HG03097 (cell line): ENCODE measurements at regions not wholly inside any gene's neighbourhood (a gene's known extent, or its start where the extent isn't known, plus 50 kb on each side); places are given as distances from the start of the nearest gene placed in this dataset.

Source experiments
- ATAC-seq: cut with Tn5 transposase; IDR thresholded peaks from one replicate; pipeline ENCODE4 v1.9.1; 2021; ENCODE audit not compliant: unreplicated experiment, low FRiP score

GRCh38 chr1:229068270-229068987 lies 202.5 kb upstream of the RAB4A start:
- no peak for ATAC-seq

- no peak for ATAC-seq
These were observed 201.7 kb upstream of the RAB4A start for GRCh38 chr1:229069176-229069575.

GRCh38 chr1:229070168-229070567 lies 200.7 kb upstream of the RAB4A start:
- ATAC-seq = no peak

GRCh38 chr1:229073251-229073650 lies 197.7 kb upstream of the RAB4A start:
- ATAC-seq = no peak

- ATAC-seq = no peak
These were observed 195.7 kb upstream of the RAB4A start for GRCh38 chr1:229075217-229075616.

GRCh38 chr1:229075716-229076115 lies 195.2 kb upstream of the RAB4A start:
- no peak for ATAC-seq

- no peak for ATAC-seq
These were observed 194.7 kb upstream of the RAB4A start for GRCh38 chr1:229076195-229076594.

- ATAC-seq = no peak
These were observed 191.8 kb upstream of the RAB4A start for GRCh38 chr1:229079016-229079595.

- ATAC-seq = no peak
These were observed 190.6 kb upstream of the RAB4A start for GRCh38 chr1:229080361-229080760.

- ATAC-seq = no peak
These were observed 185.6 kb upstream of the RAB4A start for GRCh38 chr1:229085291-229085690.

GRCh38 chr1:229086091-229086490 lies 184.8 kb upstream of the RAB4A start:
- no peak for ATAC-seq

GRCh38 chr1:229086686-229087085 lies 184.2 kb upstream of the RAB4A start:
- ATAC-seq = no peak

- no peak for ATAC-seq
These were observed 183.6 kb upstream of the RAB4A start for GRCh38 chr1:229087339-229087738.

GRCh38 chr1:229087906-229088305 lies 183.0 kb upstream of the RAB4A start:
- no peak for ATAC-seq

- ATAC-seq = no peak
These were observed 182.2 kb upstream of the RAB4A start for GRCh38 chr1:229088711-229089110.

- ATAC-seq = no peak
These were observed 181.2 kb upstream of the RAB4A start for GRCh38 chr1:229089586-229090208.

- ATAC-seq = no peak
These were observed 179.2 kb upstream of the RAB4A start for GRCh38 chr1:229091721-229092136.

GRCh38 chr1:229092377-229093237 lies 178.3 kb upstream of the RAB4A start:
- ATAC-seq = no peak

GRCh38 chr1:229093238-229093540 lies 177.7 kb upstream of the RAB4A start:
- ATAC-seq = no peak

- no peak for ATAC-seq
These were observed 177.1 kb upstream of the RAB4A start for GRCh38 chr1:229093609-229094336.
